ENCODE measurements at regions not wholly inside any gene's neighbourhood (a gene's known extent, or its start where the extent isn't known, plus 50 kb on each side); places are given as distances from the start of the nearest gene placed in this dataset.

- TF ChIP-seq CTBP2 (IDR thresholded peaks at IDR 0.05; ENCODE audit: borderline replicate concordance, insufficient read depth, insufficient read length, low read length), result no peak
- TF ChIP-seq GABPA (IDR thresholded peaks at IDR 0.05; ENCODE audit: borderline replicate concordance, insufficient read depth, low read length), result no peak
- TF ChIP-seq RNF2 (IDR thresholded peaks at IDR 0.05; ENCODE audit: borderline replicate concordance, low read depth, low read length, missing control alignments, poor library complexity, severe bottlenecking), result no peak
These were observed 1076.4 kb downstream of the HACE1 start (continued) for GRCh38 chr6:103783329-103783728.

Measured in H1 (cell line).